ENCODE measurements at regions not wholly inside any gene's neighbourhood (a gene's known extent, or its start where the extent isn't known, plus 50 kb on each side); places are given as distances from the start of the nearest gene placed in this dataset.

DNA sequence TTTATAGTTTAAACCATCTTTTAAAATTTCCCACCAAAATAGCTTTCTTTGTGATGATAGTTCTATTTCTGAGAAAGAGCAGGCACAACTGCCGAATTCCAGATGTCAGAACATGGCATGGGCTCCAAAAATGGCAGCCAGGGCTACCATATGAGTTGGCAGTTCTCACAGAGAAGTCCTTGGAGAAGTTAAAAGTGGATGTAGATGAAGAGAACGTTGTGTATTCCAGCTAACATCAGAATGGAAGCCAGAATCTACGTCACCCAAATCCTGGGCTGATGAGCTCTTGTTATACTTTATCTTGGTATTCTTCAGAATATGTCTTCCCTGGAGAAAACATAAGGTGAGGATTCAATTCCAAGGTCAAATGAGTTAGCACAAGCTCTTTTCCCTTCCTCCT lies 66.9 kb upstream of the BASP1 start:
- ChIA-PET CTCF (interaction anchor here (1.0 to 9.7 kb wide), 3 partner anchors 11 to 37 kb away, joined by 4 to 110 read pairs (median 6); no protein-coding TSS in a partner anchor), POLR2A (no interaction called here)
- no peak for DNase-seq (ENCODE audit: low read depth, low spot score)
- H3K4me3 ChIP-seq (ENCODE audit: low read depth, low read length): no peak overlapping the region
- TF ChIP-seq, protein P1, sequence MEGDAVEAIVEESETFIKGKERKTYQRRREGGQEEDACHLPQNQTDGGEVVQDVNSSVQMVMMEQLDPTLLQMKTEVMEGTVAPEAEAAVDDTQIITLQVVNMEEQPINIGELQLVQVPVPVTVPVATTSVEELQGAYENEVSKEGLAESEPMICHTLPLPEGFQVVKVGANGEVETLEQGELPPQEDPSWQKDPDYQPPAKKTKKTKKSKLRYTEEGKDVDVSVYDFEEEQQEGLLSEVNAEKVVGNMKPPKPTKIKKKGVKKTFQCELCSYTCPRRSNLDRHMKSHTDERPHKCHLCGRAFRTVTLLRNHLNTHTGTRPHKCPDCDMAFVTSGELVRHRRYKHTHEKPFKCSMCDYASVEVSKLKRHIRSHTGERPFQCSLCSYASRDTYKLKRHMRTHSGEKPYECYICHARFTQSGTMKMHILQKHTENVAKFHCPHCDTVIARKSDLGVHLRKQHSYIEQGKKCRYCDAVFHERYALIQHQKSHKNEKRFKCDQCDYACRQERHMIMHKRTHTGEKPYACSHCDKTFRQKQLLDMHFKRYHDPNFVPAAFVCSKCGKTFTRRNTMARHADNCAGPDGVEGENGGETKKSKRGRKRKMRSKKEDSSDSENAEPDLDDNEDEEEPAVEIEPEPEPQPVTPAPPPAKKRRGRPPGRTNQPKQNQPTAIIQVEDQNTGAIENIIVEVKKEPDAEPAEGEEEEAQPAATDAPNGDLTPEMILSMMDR (IDR thresholded peaks at IDR 0.05; ENCODE audit: insufficient read depth, low read length, missing control alignments): no peak

DNA sequence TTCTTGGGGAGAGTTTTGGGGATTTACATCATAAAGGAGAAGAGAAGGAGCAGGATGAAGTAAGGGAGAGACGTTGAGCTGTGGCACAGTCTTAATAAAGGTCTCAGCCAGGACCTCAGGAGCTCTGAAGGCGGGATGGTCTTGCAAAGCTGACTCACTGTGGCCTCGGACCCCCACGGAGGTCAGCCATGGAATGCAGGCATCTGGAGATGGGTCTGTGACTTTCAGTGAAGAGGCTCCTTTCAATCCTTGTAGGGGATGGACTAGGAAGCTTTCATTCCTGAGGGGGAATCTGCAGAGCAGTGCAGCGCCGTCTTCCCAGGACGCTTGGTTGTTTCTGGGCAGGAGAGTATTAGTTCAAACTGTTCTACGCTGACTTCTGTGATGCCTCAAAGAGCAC lies 65.7 kb upstream of the BASP1 start:
- no peak for DNase-seq (ENCODE audit: low read depth, low spot score)
- POLR2A ChIA-PET: no interaction called here
- TF ChIP-seq, protein P1 (IDR thresholded peaks at IDR 0.05; ENCODE audit: insufficient read depth, low read length, missing control alignments): no peak
- CTCF ChIA-PET: interaction anchor here (0.8 to 9.7 kb wide), 2 partner anchors 20 to 38 kb away, joined by 3 to 110 read pairs; no protein-coding TSS in a partner anchor
- H3K4me3 ChIP-seq (ENCODE audit: low read depth, low read length): no peak overlapping the region

DNA sequence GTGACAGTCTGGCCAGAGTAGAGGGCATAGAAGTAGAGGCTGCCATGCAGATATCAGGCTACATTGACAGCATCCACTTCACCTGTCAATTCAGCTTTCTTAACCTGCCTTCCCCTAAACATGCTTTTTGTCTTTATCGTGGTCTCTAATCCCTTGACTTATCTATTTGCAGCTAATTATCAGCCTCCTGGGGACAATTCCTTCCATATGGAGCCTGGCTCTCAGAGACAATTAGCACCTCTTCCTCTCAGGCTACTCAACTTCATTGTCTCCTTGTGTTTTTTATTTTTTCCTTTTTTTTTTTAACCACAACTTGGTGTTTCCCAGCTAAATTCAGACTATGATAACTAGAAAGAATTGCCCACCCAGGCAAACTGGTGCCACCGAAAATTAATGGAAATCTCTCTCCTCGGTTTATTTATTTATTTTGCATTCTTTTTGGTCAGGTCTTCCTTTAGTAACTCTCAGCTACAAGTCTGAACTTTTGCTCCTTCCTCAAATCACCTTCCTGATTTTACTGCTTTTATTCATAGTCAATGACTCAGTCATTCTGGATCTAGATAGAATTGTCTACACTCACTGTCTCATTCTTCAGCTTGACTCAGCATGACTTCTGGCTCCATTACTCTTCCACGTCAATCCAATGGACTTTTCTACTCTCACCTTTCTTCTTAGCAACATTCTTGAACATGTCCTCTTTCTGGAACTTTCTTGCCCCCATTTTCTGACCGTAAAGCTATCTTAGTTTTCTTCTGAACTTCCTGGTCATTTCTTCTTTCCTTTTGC lies 63.0 kb upstream of the BASP1 start:
- POLR2A ChIA-PET: interaction anchor here (0.7 to 1.3 kb wide), 2 partner anchors 26 to 133 kb away, joined by 3 to 4 read pairs; no protein-coding TSS in a partner anchor
- CTCF ChIA-PET: interaction anchor here (0.7 to 9.7 kb wide), 4 partner anchors 23 to 363 kb away, joined by 3 to 110 read pairs (median 13); no protein-coding TSS in a partner anchor

DNA sequence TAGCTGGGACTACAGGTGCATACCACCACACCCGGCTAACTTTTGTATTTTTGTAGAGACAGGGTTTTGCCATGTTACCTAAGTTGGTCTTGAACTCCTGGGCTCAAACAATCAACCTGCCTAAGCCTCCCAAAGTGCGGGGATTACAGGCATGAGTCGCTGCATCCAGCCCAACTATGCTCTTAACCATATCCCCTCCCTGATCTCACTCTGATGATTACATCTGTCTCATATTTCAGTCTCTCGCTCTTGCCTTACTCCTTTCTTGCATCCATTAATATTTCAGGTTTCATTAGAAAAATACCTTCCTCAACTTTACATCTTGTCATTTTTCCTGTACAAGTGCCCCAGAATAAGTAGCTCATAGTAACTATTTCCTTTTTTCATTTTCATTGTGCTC lies 61.0 kb upstream of the BASP1 start:
- TF ChIP-seq, protein P1 (IDR thresholded peaks at IDR 0.05; ENCODE audit: insufficient read depth, low read length, missing control alignments): no peak
- ChIA-PET POLR2A (interaction anchor here (1.0 to 2.1 kb wide), 3 partner anchors 29 to 220 kb away, joined by 4 to 8 read pairs (median 6); partner anchors contain the start of gene MYO10), CTCF (interaction anchor here (0.5 to 2.6 kb wide), 5 partner anchors 11 to 223 kb away, joined by 3 to 21 read pairs (median 7); no protein-coding TSS in a partner anchor)
- DNase-seq (ENCODE audit: low read depth, low spot score): no peak
- no peak overlapping the region for H3K4me3 ChIP-seq (ENCODE audit: low read depth, low read length)

More for the DNA sequence above, 63.0 kb upstream of the BASP1 start:
- H3K4me3 ChIP-seq (ENCODE audit: low read depth, low read length): no peak overlapping the region
- TF ChIP-seq, protein P1 (IDR thresholded peaks at IDR 0.05; ENCODE audit: insufficient read depth, low read length, missing control alignments): no peak
- DNase-seq (ENCODE audit: low read depth, low spot score): no peak

DNA sequence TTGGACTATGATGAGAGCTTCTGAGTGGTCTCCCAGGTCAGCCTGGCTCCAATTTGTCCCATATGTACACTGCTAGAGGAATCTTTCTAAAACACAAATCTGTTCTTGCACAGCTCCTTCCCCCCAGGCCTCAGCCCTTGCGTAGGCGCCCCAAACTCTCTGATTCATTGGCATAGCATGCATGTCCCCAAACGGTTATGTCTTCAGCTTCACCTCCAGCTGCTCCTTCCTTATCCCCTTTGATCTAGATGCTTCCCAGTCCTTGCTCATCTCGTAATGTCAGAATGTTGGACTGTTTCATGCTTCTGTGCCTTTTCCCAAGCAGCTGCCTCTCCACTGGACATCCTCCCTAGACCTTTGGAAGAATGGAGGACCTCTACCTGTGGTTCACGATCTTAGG lies 60.1 kb upstream of the BASP1 start:
- POLR2A ChIA-PET: interaction anchor here (0.7 to 2.1 kb wide), 12 partner anchors 11 to 380 kb away, joined by 3 to 12 read pairs (median 4); partner anchors contain the start of gene MYO10

More for the DNA sequence above, 60.1 kb upstream of the BASP1 start:
- CTCF ChIA-PET: interaction anchor here (1.4 to 3.8 kb wide), 6 partner anchors 10 to 33 kb away, joined by 5 to 21 read pairs (median 7); no protein-coding TSS in a partner anchor
- DNase-seq (ENCODE audit: low read depth, low spot score): peak; percentile 73
- H3K4me3 ChIP-seq (ENCODE audit: low read depth, low read length): no peak overlapping the region
- TF ChIP-seq, protein P1 (IDR thresholded peaks at IDR 0.05; ENCODE audit: insufficient read depth, low read length, missing control alignments): no peak

All from AG04449 (cell line).